H1 (cell line): ENCODE measurements at regions not wholly inside any gene's neighbourhood (a gene's known extent, or its start where the extent isn't known, plus 50 kb on each side); places are given as distances from the start of the nearest gene placed in this dataset.

ENCODE experiments used
- CTCF ChIA-PET: fragments of 300-600 bp; sonication (Branson Sonifier 250); formaldehyde crosslinking; loops from one replicate; lab custom pipeline; 2021; ENCODE audit not compliant: partially characterized antibody; lab: Charles Lee
- POLR2A ChIA-PET: fragments of 300-600 bp; sonication (Branson Sonifier 250); formaldehyde crosslinking; loops from one replicate; lab custom pipeline; 2021; ENCODE audit warnings: inconsistent platforms; ENCODE audit not compliant: partially characterized antibody; lab: Charles Lee
- DNase-seq, 2 experiments: peaks; one replicate each; pipeline versions ENCODE4 v3.0.0 to v3.0.0-alpha.2; 2010 to 2022; ENCODE audit warnings: low spot score in 2 of 2, low read depth in 1 of 2, mixed read lengths in 1 of 2
- FAIRE-seq: peaks from 2 replicates; lab custom pipeline; 2011; peaks lifted over from hg19 to GRCh38; lab: Jason Lieb, UNC
- H2AFZ ChIP-seq: 2 replicates; pipeline ENCODE4 v1.8.1; 2012; ENCODE audit warnings: low read length, inconsistent platforms
- H2AK5ac ChIP-seq: 2 replicates; pipeline ENCODE4 v1.6.1; 2013; ENCODE audit warnings: low read depth, low read length
- H2BK120ac ChIP-seq: replicated peaks from 2 replicates; pipeline ENCODE3; 2013; ENCODE audit warnings: low read depth, low read length, inconsistent platforms
- H2BK12ac ChIP-seq: 2 replicates; pipeline ENCODE4 v1.6.1; 2013; ENCODE audit warnings: low read depth, low read length
- H2BK15ac ChIP-seq: 2 replicates; pipeline ENCODE4 v1.6.1; 2013; ENCODE audit warnings: low read length
- H2BK20ac ChIP-seq: 2 replicates; pipeline ENCODE4 v1.6.1; 2013; ENCODE audit warnings: low read length
- H2BK5ac ChIP-seq: 2 replicates; pipeline ENCODE4 v1.6.1; 2013; ENCODE audit warnings: low read depth, low read length
- H3K14ac ChIP-seq: 2 replicates; pipeline ENCODE4 v1.6.1; 2013; ENCODE audit warnings: inconsistent platforms; ENCODE audit not compliant: insufficient read length
- H3K18ac ChIP-seq: 2 replicates; pipeline ENCODE4 v1.6.1; 2013; ENCODE audit warnings: low read length; ENCODE audit errors: extremely low read depth
- H3K23ac ChIP-seq: 2 replicates; pipeline ENCODE4 v1.6.1; 2013; ENCODE audit warnings: inconsistent platforms; ENCODE audit not compliant: insufficient read length
- H3K23me2 ChIP-seq: 2 replicates; pipeline ENCODE4 v1.6.1; 2013; ENCODE audit warnings: low read depth, low read length
- H3K27ac ChIP-seq: 2 replicates; pipeline ENCODE4 v1.6.1; 2011; ENCODE audit warnings: low read depth, low read length, inconsistent platforms
- H3K27me3 ChIP-seq, 4 experiments: replicated peaks in 1 of 4; 1 replicate in 1 of 4; 2 replicates in 3 of 4; pipeline versions ENCODE4 v1.6.1 to v1.8.1; 2011 to 2013; ENCODE audit warnings: low read length in 3 of 4, mild to moderate bottlenecking in 3 of 4, inconsistent platforms in 2 of 4, mixed read lengths in 2 of 4, moderate library complexity in 1 of 4; ENCODE audit not compliant: control insufficient read depth in 3 of 4, insufficient read depth in 3 of 4; ENCODE audit errors: extremely low read depth in 1 of 4
- H3K36me3 ChIP-seq, 4 experiments: 2 replicates each; pipeline versions ENCODE4 v1.6.1 to v1.8.1; 2011 to 2013; ENCODE audit warnings: mild to moderate bottlenecking in 4 of 4, low read length in 3 of 4, moderate library complexity in 2 of 4, control low read depth in 1 of 4, inconsistent platforms in 1 of 4; ENCODE audit not compliant: insufficient read depth in 4 of 4, control insufficient read depth in 2 of 4
- H3K4ac ChIP-seq: replicated peaks from 2 replicates; pipeline ENCODE3; 2013; ENCODE audit warnings: low read length, low read depth, mixed read lengths, inconsistent platforms; ENCODE audit not compliant: insufficient read length
- H3K4me1 ChIP-seq, 4 experiments: replicated peaks in 1 of 4; 1 replicate in 1 of 4; 2 replicates in 3 of 4; pipeline versions ENCODE4 v1.6.1 to v1.8.1; 2011 to 2013; ENCODE audit warnings: low read length in 3 of 4, inconsistent platforms in 2 of 4, mixed read lengths in 1 of 4; ENCODE audit not compliant: insufficient read depth in 4 of 4, control insufficient read depth in 3 of 4
- H3K4me2 ChIP-seq, 2 experiments: 2 replicates each; pipeline versions ENCODE4 v1.6.1 to v1.8.1; 2011 to 2013; ENCODE audit warnings: low read depth in 2 of 2, low read length in 2 of 2, control low read depth in 1 of 2, inconsistent platforms in 1 of 2, mild to moderate bottlenecking in 1 of 2; ENCODE audit not compliant: insufficient read depth in 1 of 2
- H3K4me3 ChIP-seq, 4 experiments: fragments of 200-600, 300-600 bp in 1 of 4; sonication (generic), shearing (Covaris generic), sonication (Bioruptor Twin) in 1 of 4; 2 replicates each; pipeline versions ENCODE4 v1.5.1 to v1.8.1; 2011 to 2016; ENCODE audit warnings: low read length in 4 of 4, low read depth in 3 of 4, control low read depth in 2 of 4, inconsistent platforms in 2 of 4, mild to moderate bottlenecking in 2 of 4, mixed read lengths in 1 of 4, moderate library complexity in 1 of 4; ENCODE audit not compliant: insufficient read depth in 2 of 4; ENCODE audit errors: extremely low read depth in 1 of 4
- H3K56ac ChIP-seq: replicated peaks from 2 replicates; pipeline ENCODE3; 2013; ENCODE audit warnings: low read depth, mild to moderate bottlenecking, mixed read lengths, low read length, inconsistent platforms; ENCODE audit not compliant: insufficient read length
- H3K79me1 ChIP-seq: 2 replicates; pipeline ENCODE4 v1.6.1; 2013; ENCODE audit warnings: low read depth, low read length, control low read depth
- H3K79me2 ChIP-seq, 2 experiments: 2 replicates each; pipeline versions ENCODE4 v1.6.1 to v1.8.1; 2012 to 2013; ENCODE audit warnings: low read length in 2 of 2, mild to moderate bottlenecking in 2 of 2, inconsistent platforms in 1 of 2; ENCODE audit not compliant: insufficient read depth in 2 of 2, control insufficient read depth in 1 of 2
- H3K9ac ChIP-seq, 4 experiments: replicated peaks in 1 of 4; 1 replicate in 1 of 4; 2 replicates in 3 of 4; pipeline versions ENCODE4 v1.6.1 to v1.8.1; 2011 to 2013; ENCODE audit warnings: low read depth in 3 of 4, low read length in 3 of 4, control low read depth in 2 of 4, mild to moderate bottlenecking in 2 of 4, moderate library complexity in 2 of 4, inconsistent platforms in 1 of 4; ENCODE audit errors: extremely low read depth in 1 of 4
- H3K9me3 ChIP-seq, 2 experiments: 2 replicates each; pipeline versions ENCODE4 v1.6.1 to v1.8.1; 2012 to 2013; ENCODE audit warnings: mild to moderate bottlenecking in 2 of 2, moderate library complexity in 2 of 2, control low read depth in 1 of 2, inconsistent platforms in 1 of 2, low read depth in 1 of 2, low read length in 1 of 2, mixed read lengths in 1 of 2; ENCODE audit not compliant: insufficient read depth in 2 of 2
- H4K20me1 ChIP-seq, 2 experiments: replicated peaks in 1 of 2; 2 replicates each; pipeline versions ENCODE3 to v1.8.1; 2011 to 2013; ENCODE audit warnings: inconsistent platforms in 2 of 2, low read length in 2 of 2, mild to moderate bottlenecking in 1 of 2; ENCODE audit not compliant: insufficient read depth in 2 of 2, control insufficient read depth in 1 of 2
- H4K5ac ChIP-seq: 2 replicates; pipeline ENCODE4 v1.6.1; 2013; ENCODE audit warnings: low read length, low read depth, mixed read lengths, inconsistent platforms; ENCODE audit not compliant: insufficient read length
- H4K8ac ChIP-seq: 2 replicates; pipeline ENCODE4 v1.8.0; 2013; ENCODE audit warnings: mild to moderate bottlenecking, moderate library complexity, low read length, inconsistent platforms; ENCODE audit not compliant: insufficient read depth; ENCODE audit errors: extremely low read depth
- H4K91ac ChIP-seq: replicated peaks from 2 replicates; pipeline ENCODE3; 2013; ENCODE audit warnings: low read length, mixed read lengths, inconsistent platforms; ENCODE audit not compliant: insufficient read length
- ATF3 ChIP-seq: IDR thresholded peaks from 2 replicates; pipeline ENCODE4 v1.6.1; 2011; ENCODE audit warnings: low read depth, mild to moderate bottlenecking, low read length; ENCODE audit not compliant: insufficient read depth
- CEBPB ChIP-seq: IDR thresholded peaks from 2 replicates; pipeline ENCODE4 v1.6.1; 2012; ENCODE audit warnings: low read depth, low read length
- CHD2 ChIP-seq: IDR thresholded peaks from 2 replicates; pipeline ENCODE4 v1.6.1; 2012; ENCODE audit warnings: low read length, improper control_type of control experiment
- CREB1 ChIP-seq: IDR thresholded peaks from 2 replicates; pipeline ENCODE4 v1.6.1; 2012; ENCODE audit warnings: inconsistent platforms
- KDM1A ChIP-seq: fragments of 200-600, 300-600 bp; sonication (generic); IDR thresholded peaks from 2 replicates; pipeline ENCODE4 v1.7.1; 2016; ENCODE audit warnings: mild to moderate bottlenecking, low read length, borderline replicate concordance
- KDM4A ChIP-seq: IDR thresholded peaks from one replicate; pipeline ENCODE4 v1.7.1; 2012; ENCODE audit warnings: low read depth, mild to moderate bottlenecking, moderate library complexity, low read length, inconsistent platforms; ENCODE audit not compliant: severe bottlenecking
- PHF8 ChIP-seq: fragments of 200-600 bp; sonication (generic); conservative IDR thresholded peaks from 2 replicates; pipeline ENCODE4 v1.7.1; 2012; ENCODE audit warnings: low read depth, mild to moderate bottlenecking, inconsistent platforms, low read length, moderate library complexity
- RNF2 ChIP-seq: fragments of 200-900, 300-1000 bp; sonication (generic); IDR thresholded peaks from 2 replicates; pipeline ENCODE4 v1.7.1; 2016; ENCODE audit warnings: borderline replicate concordance, low read depth, mild to moderate bottlenecking, antibody characterized with exemption, low read length; ENCODE audit not compliant: poor library complexity, severe bottlenecking; ENCODE audit errors: missing control alignments
- SIRT6 ChIP-seq: IDR thresholded peaks from one replicate; pipeline ENCODE4 v1.7.1; 2012; ENCODE audit warnings: low read length, inconsistent platforms
- SIX5 ChIP-seq: IDR thresholded peaks from 2 replicates; pipeline ENCODE4 v1.6.1; 2011; ENCODE audit warnings: mild to moderate bottlenecking, low read depth, low read length
- SP1 ChIP-seq: IDR thresholded peaks from 2 replicates; pipeline ENCODE4 v1.6.1; 2011; ENCODE audit warnings: low read depth, low read length
- SRF ChIP-seq: IDR thresholded peaks from 2 replicates; pipeline ENCODE4 v1.6.1; 2011; ENCODE audit warnings: mild to moderate bottlenecking, low read depth, low read length, moderate library complexity
- SUZ12 ChIP-seq: fragments of 200-600 bp; sonication (generic); IDR thresholded peaks from 2 replicates; pipeline ENCODE4 v1.6.1; 2012; ENCODE audit warnings: mild to moderate bottlenecking, inconsistent platforms, low read length, moderate library complexity, mixed read lengths
- TBP ChIP-seq: IDR thresholded peaks from 2 replicates; pipeline ENCODE4 v1.6.1; 2011; ENCODE audit warnings: low read depth, low read length, improper control_type of control experiment
- WGBS, 2 experiments: shearing (Covaris generic) in 1 of 2; methylation state at CpG; one replicate each; pipeline versions ENCODE4 v1.1.6 to v1.1.7; 2013 to 2015; ENCODE audit warnings: low lambda C conversion rate in 2 of 2, mixed read lengths in 2 of 2, inconsistent platforms in 1 of 2, low coverage in 1 of 2, missing lambda C conversion rate in 1 of 2; ENCODE audit not compliant: insufficient replicate concordance in 2 of 2, insufficient coverage in 1 of 2, insufficient read length in 1 of 2; ENCODE audit errors: extremely low coverage in 1 of 2, missing lambda C conversion rate in 1 of 2; 5-methylcytosine and 5-hydroxymethylcytosine counted together

GRCh38 chr5:129821477-129822131 lies 73.7 kb downstream of the MINAR2 start:
- DNase-seq (no peak), FAIRE-seq (no peak)
- Histone ChIP-seq H3K23ac (no peak overlapping the region), H3K14ac (no peak overlapping the region), H2BK20ac (no peak overlapping the region), H3K4me1 (no peaks in the 10 kb centered on the region), H3K4me3 (no peak overlapping the region), H3K9me3 (no peaks in the 10 kb centered on the region), H4K8ac (no peak overlapping the region), H2BK15ac (no peak overlapping the region), H3K27me3 (no peaks in the 10 kb centered on the region), H3K23me2 (no peaks in the 10 kb centered on the region), H2BK5ac (no peak overlapping the region), H4K5ac (no peak overlapping the region), H3K56ac (no peak overlapping the region), H2AFZ (no peak overlapping the region), H3K9ac (no peak overlapping the region), H4K20me1 (no peaks in the 10 kb centered on the region), H3K4ac (no peak overlapping the region), H3K36me3 (no peaks in the 10 kb centered on the region), H4K91ac (no peak overlapping the region), H2BK120ac (no peak overlapping the region), H3K4me2 (no peak overlapping the region), H3K18ac (no peak overlapping the region), H3K79me2 (no peaks in the 10 kb centered on the region), H2BK12ac (no peak overlapping the region), H3K79me1 (no peaks in the 10 kb centered on the region), H2AK5ac (no peak overlapping the region), H3K27ac (no peak overlapping the region)
- 89% methylated on average over 2 of the region's 2 CpGs; no CpG with 5 or more reads in 1 of the 2 experiments for WGBS, 2 experiments
- CTCF ChIA-PET = interaction anchor here (1.7 to 2.3 kb wide), 3 partner anchors 11 to 51 kb away, joined by 3 to 8 read pairs (median 7); no protein-coding TSS in a partner anchor
- POLR2A ChIA-PET = no interaction called here
- TF ChIP-seq TBP = no peak
- TF ChIP-seq PHF8 = no peak
- no peak for TF ChIP-seq CEBPB
- TF ChIP-seq SUZ12 = no peak
- TF ChIP-seq SIRT6 = no peak
- TF ChIP-seq SIX5 = no peak
- TF ChIP-seq RNF2 = no peak
- no peak for TF ChIP-seq KDM1A
- no peak for TF ChIP-seq CREB1
- TF ChIP-seq SP1 = no peak
- TF ChIP-seq KDM4A = no peak
- no peak for TF ChIP-seq SRF
- TF ChIP-seq CHD2 = no peak
- TF ChIP-seq ATF3 = no peak
